CD4-positive, CD25-positive, alpha-beta regulatory T cell (primary cell): ENCODE measurements at regions not wholly inside any gene's neighbourhood (a gene's known extent, or its start where the extent isn't known, plus 50 kb on each side); places are given as distances from the start of the nearest gene placed in this dataset.

Experiments
- ATAC-seq, 2 donors: fragments of 150-1000 bp; cut with Tn5 transposase; one replicate each; pipeline ENCODE4 v1.10.0; 2021; ENCODE audit warnings: low read depth in 2 of 2, moderate number of reproducible peaks in 2 of 2, moderate library complexity in 1 of 2
- DNase-seq, 3 donors: peaks; one replicate each; pipeline versions ENCODE4 v3.0.0 to v3.0.0-alpha.2; 2012 to 2022; ENCODE audit warnings: mixed read lengths in 1 of 3
- H3K27ac ChIP-seq: one replicate; pipeline ENCODE4 v1.7.0; 2013; ENCODE audit warnings: mild to moderate bottlenecking, low read length; ENCODE audit not compliant: insufficient read depth, poor library complexity, severe bottlenecking
- H3K27me3 ChIP-seq: one replicate; pipeline ENCODE4 v1.7.0; 2013; ENCODE audit warnings: low read length; ENCODE audit not compliant: control insufficient read depth, insufficient read depth
- H3K36me3 ChIP-seq: one replicate; pipeline ENCODE4 v1.7.0; 2013; ENCODE audit warnings: mild to moderate bottlenecking, low read length, moderate library complexity; ENCODE audit not compliant: control insufficient read depth, insufficient read depth
- H3K4me1 ChIP-seq: 2 replicates; pipeline ENCODE4 v1.7.0; 2013; ENCODE audit warnings: mild to moderate bottlenecking, low read length; ENCODE audit not compliant: insufficient read depth, control insufficient read depth, poor library complexity, severe bottlenecking
- H3K4me3 ChIP-seq: one replicate; pipeline ENCODE4 v1.7.0; 2013; ENCODE audit warnings: low read depth, mild to moderate bottlenecking, low read length, moderate library complexity
- H3K9me3 ChIP-seq, 2 experiments: 1 replicate in 1 of 2; 2 replicates in 1 of 2; pipeline ENCODE4 v1.7.0; 2013; ENCODE audit warnings: low read length in 2 of 2, mild to moderate bottlenecking in 1 of 2, moderate library complexity in 1 of 2; ENCODE audit not compliant: control insufficient read depth in 2 of 2
- H3K27ac Mint-ChIP-seq, 3 donors: one replicate each; pipeline ENCODE4 v1.8.0; 2020 to 2022; ENCODE audit warnings: mild to moderate bottlenecking in 3 of 3, mixed read lengths in 3 of 3, moderate library complexity in 2 of 3
- H3K27me3 Mint-ChIP-seq: one replicate; pipeline ENCODE4 v1.8.0; 2022; ENCODE audit warnings: mild to moderate bottlenecking, mixed read lengths
- H3K36me3 Mint-ChIP-seq: one replicate; pipeline ENCODE4 v1.8.0; 2020; ENCODE audit warnings: mixed read lengths
- H3K4me1 Mint-ChIP-seq, 4 donors: one replicate each; pipeline ENCODE4 v1.8.0; 2020 to 2022; ENCODE audit warnings: mixed read lengths in 4 of 4, mild to moderate bottlenecking in 1 of 4
- H3K4me3 Mint-ChIP-seq, 4 donors: one replicate each; pipeline ENCODE4 v1.8.0; 2020 to 2022; ENCODE audit warnings: mild to moderate bottlenecking in 4 of 4, mixed read lengths in 4 of 4, moderate library complexity in 3 of 4
- H3K9me3 Mint-ChIP-seq, 7 donors: one replicate each; pipeline ENCODE4 v1.8.0; 2020 to 2022; ENCODE audit warnings: mixed read lengths in 7 of 7, mild to moderate bottlenecking in 3 of 7, moderate library complexity in 2 of 7

DNA sequence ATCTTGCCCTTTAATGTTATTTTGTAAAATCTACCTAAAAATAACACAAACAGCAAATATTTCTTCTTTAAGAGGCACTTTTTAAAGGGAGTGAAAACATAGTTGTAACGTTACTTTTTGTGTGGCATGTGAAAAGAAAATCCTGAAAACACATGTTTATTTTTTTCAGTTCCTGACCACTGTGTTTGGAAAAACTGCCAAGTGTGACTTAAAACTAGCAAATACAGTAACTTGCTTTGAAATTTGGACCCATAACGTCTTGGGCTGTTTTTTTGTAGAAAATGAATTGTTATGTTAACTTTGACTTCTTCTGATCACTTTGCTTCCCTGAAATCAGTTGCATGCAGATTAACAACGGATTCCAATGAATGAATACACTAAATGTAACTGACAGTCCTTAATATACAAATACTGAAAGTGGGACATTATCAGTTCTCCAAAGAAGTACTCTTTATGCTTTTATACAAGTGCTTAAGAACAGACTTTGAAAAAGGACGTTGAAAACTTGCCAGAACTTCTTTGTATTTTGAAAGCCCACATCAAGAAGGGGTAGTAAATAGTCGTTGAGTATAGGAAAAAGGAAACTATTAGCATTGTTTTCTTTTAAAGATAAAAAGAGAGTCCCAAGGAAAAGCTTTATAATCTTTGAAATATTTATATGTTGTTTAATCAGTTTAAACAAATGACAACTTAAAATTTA is 96.1 kb upstream of the ZEB2 start:
- no peak overlapping the region for H3K4me3 Mint-ChIP-seq
- peaks cover 0 to 8% (median 1%) of the 10 kb centered on the region in 7 donors for H3K9me3 Mint-ChIP-seq
- no peak for ATAC-seq
- H3K27me3 Mint-ChIP-seq: no peaks in the 10 kb centered on the region
- no peaks in the 10 kb centered on the region for H3K36me3 Mint-ChIP-seq
- no peaks in the 10 kb centered on the region for H3K9me3 ChIP-seq
- H3K27ac Mint-ChIP-seq: peak overlapping the region in 1 of 3 donors; percentile 27
- peaks cover 3% of the 10 kb centered on the region for H3K27me3 ChIP-seq
- no peaks in the 10 kb centered on the region for H3K4me1 Mint-ChIP-seq
- H3K4me1 ChIP-seq: no peaks in the 10 kb centered on the region
- DNase-seq: no peak
- H3K4me3 ChIP-seq: no peak overlapping the region
- H3K27ac ChIP-seq: no peak overlapping the region
- no peaks in the 10 kb centered on the region for H3K36me3 ChIP-seq

DNA sequence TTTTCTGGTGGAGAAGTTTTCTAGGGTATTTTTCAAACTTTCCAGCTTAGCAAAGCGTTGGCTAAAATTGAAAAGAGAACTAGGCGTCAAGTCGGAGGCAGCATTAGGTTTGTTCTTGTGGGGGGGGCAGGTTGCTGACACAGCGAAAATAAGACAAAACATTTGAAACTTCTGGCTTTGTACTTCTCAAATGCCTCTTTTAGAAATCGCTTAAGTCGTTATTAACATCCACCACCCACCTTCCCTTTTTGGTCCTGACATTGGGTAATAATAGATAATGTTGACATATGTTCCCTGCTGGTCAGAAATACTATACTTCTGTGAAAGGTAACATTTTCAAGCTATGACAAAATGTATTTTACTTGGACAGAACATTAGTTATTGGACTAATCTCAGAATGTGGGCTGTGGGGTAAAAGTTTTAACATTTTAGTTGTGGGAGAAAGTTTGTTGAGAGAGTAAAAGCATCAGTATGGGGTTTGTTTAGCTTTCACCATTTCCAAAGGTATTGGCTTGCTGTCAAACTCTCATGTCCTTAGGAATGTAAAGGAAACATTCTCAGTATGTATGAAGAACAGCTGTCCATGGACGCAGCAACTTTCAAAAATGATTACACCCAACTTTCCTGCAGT is 88.1 kb upstream of the ZEB2 start:
- no peak for DNase-seq
- Histone ChIP-seq H3K27me3 (peaks cover 2% of the 10 kb centered on the region), H3K27ac (no peak overlapping the region), H3K4me1 (no peaks in the 10 kb centered on the region), H3K36me3 (no peaks in the 10 kb centered on the region), H3K9me3 (no peaks in the 10 kb centered on the region), H3K4me3 (no peak overlapping the region)
- Mint-ChIP-seq H3K27ac (peak overlapping the region in 1 of 3 donors; percentile 61), H3K36me3 (no peaks in the 10 kb centered on the region), H3K4me3 (no peak overlapping the region), H3K27me3 (peaks cover 6% of the 10 kb centered on the region), H3K9me3 (peaks cover 0 to 4% (median 0%) of the 10 kb centered on the region in 7 donors), H3K4me1 (no peaks in the 10 kb centered on the region)
- ATAC-seq: no peak

GRCh38 chr2:144607099-144607498 is 87.2 kb upstream of the ZEB2 start:
- no peaks in the 10 kb centered on the region for H3K36me3 Mint-ChIP-seq
- peaks cover 0 to 3% (median 0%) of the 10 kb centered on the region in 7 donors for H3K9me3 Mint-ChIP-seq
- DNase-seq (no peak), ATAC-seq (no peak)
- H3K4me1 Mint-ChIP-seq: no peaks in the 10 kb centered on the region
- H3K4me3 Mint-ChIP-seq: no peak overlapping the region
- H3K4me1 ChIP-seq: no peaks in the 10 kb centered on the region
- no peaks in the 10 kb centered on the region for H3K9me3 ChIP-seq
- peaks cover 2% of the 10 kb centered on the region for H3K27me3 ChIP-seq
- H3K27ac ChIP-seq: no peak overlapping the region
- no peak overlapping the region for H3K27ac Mint-ChIP-seq
- H3K36me3 ChIP-seq: no peaks in the 10 kb centered on the region
- H3K27me3 Mint-ChIP-seq: peaks cover 6% of the 10 kb centered on the region
- no peak overlapping the region for H3K4me3 ChIP-seq

DNA sequence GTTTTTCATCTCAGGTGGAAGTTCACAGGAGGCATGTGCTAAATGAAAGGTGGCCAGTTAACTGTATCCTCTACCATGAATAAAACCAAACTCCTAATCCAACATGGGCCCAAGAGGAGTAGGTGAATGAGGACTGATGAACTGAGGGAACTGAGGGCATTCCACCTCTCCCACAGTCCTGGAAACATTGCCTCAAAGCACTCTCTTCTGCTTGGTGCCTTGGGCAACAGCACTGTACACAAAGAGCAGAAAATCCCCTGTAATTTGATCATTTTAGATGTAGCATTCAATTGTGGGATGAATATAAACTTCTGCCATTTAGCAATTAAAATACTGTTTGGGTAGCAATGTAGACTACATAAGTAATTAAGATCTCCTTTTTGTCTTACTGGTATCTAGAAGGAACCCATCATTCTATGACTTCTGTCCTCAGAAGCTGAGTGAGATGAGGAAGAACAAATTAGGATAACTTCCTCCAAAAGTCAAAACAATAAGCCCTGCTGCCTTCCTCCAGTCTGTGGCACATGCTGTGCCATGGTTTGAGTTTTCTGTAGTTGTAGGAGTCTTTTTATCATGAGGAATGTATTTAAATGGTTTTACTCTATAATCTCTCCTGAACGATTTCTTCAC is 86.7 kb upstream of the ZEB2 start:
- Mint-ChIP-seq H3K4me1 (no peaks in the 10 kb centered on the region), H3K27me3 (peaks cover 6% of the 10 kb centered on the region)

DNA sequence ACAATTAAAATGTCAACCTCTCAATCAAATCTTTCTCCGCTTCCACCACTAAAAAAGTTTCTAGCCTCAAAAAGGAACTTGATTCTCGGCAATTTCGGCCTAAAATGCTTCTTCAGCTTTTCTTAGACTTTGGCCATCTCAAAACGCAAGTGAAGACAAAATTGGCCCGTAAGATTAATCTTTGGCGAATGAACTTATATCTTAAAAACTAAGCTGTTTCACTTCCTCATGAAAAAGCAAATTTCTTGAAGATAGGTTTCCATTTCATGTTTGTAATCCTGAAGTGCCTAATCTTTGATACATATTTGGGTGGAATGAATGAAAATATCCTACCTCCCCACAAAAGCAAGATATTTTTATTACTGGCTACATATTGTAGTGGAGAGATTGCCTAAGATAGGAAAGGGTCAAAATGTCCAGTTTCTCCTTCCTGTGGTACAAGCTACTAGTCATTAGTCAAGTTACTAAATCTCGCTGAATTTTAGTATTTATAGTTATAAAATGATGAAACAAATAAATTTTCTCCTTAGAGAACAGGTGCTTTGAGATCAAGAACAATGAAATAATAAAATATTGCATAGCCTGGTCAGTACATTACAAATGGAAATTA is 85.4 kb upstream of the ZEB2 start:
- H3K4me3 Mint-ChIP-seq: no peak overlapping the region
- Histone ChIP-seq H3K27me3 (peaks cover 2% of the 10 kb centered on the region), H3K36me3 (no peaks in the 10 kb centered on the region), H3K4me3 (no peak overlapping the region), H3K4me1 (no peaks in the 10 kb centered on the region), H3K27ac (no peak overlapping the region), H3K9me3 (no peaks in the 10 kb centered on the region)
- no peaks in the 10 kb centered on the region for H3K4me1 Mint-ChIP-seq
- DNase-seq (no peak), ATAC-seq (no peak)
- peaks cover 6% of the 10 kb centered on the region for H3K27me3 Mint-ChIP-seq
- H3K36me3 Mint-ChIP-seq: no peaks in the 10 kb centered on the region
- peaks cover 0 to 3% (median 0%) of the 10 kb centered on the region in 7 donors for H3K9me3 Mint-ChIP-seq
- no peak overlapping the region for H3K27ac Mint-ChIP-seq

More for the DNA sequence above, 86.7 kb upstream of the ZEB2 start:
- DNase-seq: no peak
- no peaks in the 10 kb centered on the region for H3K9me3 ChIP-seq
- no peak overlapping the region for H3K4me3 Mint-ChIP-seq
- no peak overlapping the region for H3K27ac ChIP-seq
- no peak overlapping the region for H3K27ac Mint-ChIP-seq
- ATAC-seq: no peak
- H3K4me1 ChIP-seq: no peaks in the 10 kb centered on the region
- H3K27me3 ChIP-seq: peaks cover 2% of the 10 kb centered on the region
- H3K36me3 Mint-ChIP-seq: no peaks in the 10 kb centered on the region
- no peak overlapping the region for H3K4me3 ChIP-seq
- H3K9me3 Mint-ChIP-seq: peaks cover 0 to 3% (median 0%) of the 10 kb centered on the region in 7 donors
- no peaks in the 10 kb centered on the region for H3K36me3 ChIP-seq

DNA sequence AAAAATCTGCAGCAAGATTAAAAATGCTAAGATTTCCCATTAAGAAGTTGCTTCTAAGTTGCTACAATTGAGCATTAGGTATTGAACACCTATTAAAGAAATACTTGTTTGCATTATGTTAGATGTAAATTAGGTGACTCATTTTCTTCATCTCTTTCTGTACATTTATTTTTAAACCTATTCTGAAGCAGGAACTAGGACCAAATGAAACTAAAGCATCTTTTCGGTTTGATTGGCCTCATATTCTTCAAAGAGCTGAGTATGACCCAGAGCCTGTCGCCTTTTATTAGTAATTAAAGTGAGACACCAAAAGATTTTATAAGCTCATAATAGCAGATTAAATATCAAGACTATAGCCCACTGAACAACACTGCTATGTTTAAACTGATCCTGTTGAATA is 83.4 kb upstream of the ZEB2 start:
- Histone ChIP-seq H3K4me3 (no peak overlapping the region), H3K4me1 (no peaks in the 10 kb centered on the region), H3K27me3 (no peaks in the 10 kb centered on the region), H3K36me3 (no peaks in the 10 kb centered on the region), H3K27ac (no peak overlapping the region), H3K9me3 (no peaks in the 10 kb centered on the region)
- H3K36me3 Mint-ChIP-seq: no peaks in the 10 kb centered on the region
- no peak overlapping the region for H3K4me3 Mint-ChIP-seq
- DNase-seq (no peak), ATAC-seq (no peak)
- H3K27me3 Mint-ChIP-seq: peaks cover 2% of the 10 kb centered on the region
- H3K9me3 Mint-ChIP-seq: no peaks in the 10 kb centered on the region
- no peak overlapping the region for H3K27ac Mint-ChIP-seq
- H3K4me1 Mint-ChIP-seq: no peaks in the 10 kb centered on the region

DNA sequence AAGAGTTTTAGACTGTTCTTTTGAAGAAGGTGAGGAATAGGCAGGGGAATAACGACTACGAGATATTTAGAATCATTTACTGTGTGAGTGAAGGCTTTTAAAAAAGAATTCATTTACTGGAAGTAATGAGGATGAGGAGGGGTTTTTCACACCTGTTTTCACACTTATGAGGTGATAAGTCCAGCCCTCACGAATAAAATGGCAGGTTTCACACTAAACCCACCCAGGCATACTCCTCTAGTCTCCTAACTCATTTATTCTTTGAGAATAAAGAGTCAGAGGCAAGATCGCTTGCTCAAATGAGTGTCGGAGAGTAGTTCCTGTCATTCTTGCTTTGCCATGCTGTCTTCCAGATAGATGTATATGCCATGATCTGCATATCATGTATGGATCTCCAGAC is 79.0 kb upstream of the ZEB2 start:
- H3K9me3 Mint-ChIP-seq: peaks cover 0 to 2% (median 0%) of the 10 kb centered on the region in 7 donors
- H3K4me1 Mint-ChIP-seq: peaks cover 0 to 11% (median 5%) of the 10 kb centered on the region in 4 donors
- Histone ChIP-seq H3K27ac (no peak overlapping the region), H3K27me3 (peaks cover 3% of the 10 kb centered on the region), H3K36me3 (no peaks in the 10 kb centered on the region), H3K9me3 (no peaks in the 10 kb centered on the region), H3K4me1 (no peaks in the 10 kb centered on the region), H3K4me3 (no peak overlapping the region)
- no peaks in the 10 kb centered on the region for H3K36me3 Mint-ChIP-seq
- peaks cover 5% of the 10 kb centered on the region for H3K27me3 Mint-ChIP-seq
- ATAC-seq: no peak
- no peak overlapping the region for H3K4me3 Mint-ChIP-seq
- no peak for DNase-seq
- H3K27ac Mint-ChIP-seq: no peak overlapping the region
